Activated CD8-positive, alpha-beta memory T cell treated with anti-CD3 and anti-CD28 coated beads, Interleukin-2, amount 50 U/mL, for 4 hours (primary cell): ENCODE measurements at regions not wholly inside any gene's neighbourhood (a gene's known extent, or its start where the extent isn't known, plus 50 kb on each side); places are given as distances from the start of the nearest gene placed in this dataset.

Experiments used
- DNase-seq: peaks from one replicate; pipeline ENCODE4 v3.0.0-alpha.2; 2020

DNA sequence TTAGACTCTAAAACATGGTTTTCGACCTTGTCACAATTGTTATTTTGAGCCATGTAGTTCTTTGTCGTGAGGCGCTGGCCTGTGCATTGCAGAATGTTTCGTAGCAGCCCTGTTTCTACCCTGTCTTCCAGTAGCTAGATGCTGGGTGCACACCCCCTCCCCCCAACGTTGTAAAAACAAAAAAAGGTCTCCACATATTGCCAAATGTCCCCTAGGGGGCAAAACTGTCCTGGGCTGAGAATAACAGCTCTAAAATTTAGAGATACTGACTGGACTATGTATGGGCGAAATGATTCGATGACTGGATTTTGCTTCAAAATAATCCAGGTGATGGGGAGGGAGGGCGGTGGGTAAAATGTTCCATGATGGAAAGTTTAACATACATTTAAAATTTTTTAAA is 126.1 kb upstream of the FUT8 start:
- peak; percentile 23 for DNase-seq

DNA sequence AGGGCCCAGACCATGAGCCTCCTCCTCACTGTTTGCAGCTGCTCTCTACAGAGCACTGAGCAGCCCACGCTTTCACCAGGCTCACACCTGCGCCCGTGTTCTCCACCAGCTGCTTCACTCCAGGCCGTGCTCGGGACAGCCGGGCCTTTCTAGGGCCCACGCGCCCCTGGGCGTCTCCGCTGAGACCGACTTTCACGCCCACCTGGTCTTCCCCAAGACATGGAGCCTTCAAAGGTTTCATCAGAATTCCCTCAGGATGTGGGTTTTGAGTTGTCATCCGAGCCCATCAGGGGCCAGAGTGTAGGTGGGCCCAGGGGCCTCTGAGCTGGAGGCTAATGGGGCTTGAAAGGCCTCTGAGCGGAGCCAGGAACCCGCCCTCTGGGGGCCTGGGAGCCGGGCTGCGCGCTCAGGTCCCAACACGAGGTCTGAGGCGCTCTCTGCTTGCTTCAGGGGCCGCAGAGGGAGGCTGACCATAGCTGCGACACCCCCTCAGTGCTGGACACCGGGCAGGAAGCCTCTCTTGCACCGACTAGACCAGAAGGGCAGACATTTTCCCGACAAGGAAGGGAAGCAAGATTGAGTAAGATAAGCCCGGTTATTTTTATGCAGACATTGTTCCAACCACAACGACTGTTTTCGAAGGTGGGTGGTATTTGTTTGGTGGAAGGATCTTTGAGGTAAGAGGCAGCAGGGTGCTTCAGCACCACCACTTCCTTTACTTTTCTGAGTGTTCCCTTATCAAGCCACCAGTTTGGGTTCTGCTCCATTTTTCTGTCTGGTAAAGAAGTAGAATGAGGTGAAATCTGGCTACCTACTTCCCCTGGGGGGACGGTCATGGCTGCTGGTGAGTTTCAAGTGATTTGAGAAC is 125.0 kb upstream of the FUT8 start:
- DNase-seq = peak; percentile 53

- no peak for DNase-seq
Observed at GRCh38 chr14:65290830-65291229, 121.7 kb upstream of the FUT8 start.

DNA sequence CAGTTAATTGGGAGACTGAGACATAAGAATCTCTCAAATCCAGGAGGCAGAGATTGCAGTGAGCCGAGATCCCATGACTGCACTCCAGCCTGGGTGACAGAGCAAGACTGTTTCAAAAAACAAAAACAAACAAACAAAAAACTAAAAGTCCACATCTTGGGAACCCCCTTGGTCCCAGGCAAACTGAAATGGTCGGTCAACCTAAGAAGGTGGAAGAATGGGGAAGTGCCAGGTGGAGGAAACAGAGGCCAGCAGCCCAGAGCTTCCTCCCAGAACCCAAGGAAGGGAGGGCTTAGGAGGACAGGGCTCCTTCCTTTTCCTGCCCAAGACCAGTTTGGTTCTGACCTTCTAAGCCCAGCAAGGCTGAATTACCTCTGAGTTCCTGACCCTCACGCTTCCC is 121.0 kb upstream of the FUT8 start:
- DNase-seq = no peak

- no peak for DNase-seq
Observed at GRCh38 chr14:65294816-65295215, 117.7 kb upstream of the FUT8 start.

GRCh38 chr14:65296402-65296801 is 116.1 kb upstream of the FUT8 start:
- no peak for DNase-seq

DNA sequence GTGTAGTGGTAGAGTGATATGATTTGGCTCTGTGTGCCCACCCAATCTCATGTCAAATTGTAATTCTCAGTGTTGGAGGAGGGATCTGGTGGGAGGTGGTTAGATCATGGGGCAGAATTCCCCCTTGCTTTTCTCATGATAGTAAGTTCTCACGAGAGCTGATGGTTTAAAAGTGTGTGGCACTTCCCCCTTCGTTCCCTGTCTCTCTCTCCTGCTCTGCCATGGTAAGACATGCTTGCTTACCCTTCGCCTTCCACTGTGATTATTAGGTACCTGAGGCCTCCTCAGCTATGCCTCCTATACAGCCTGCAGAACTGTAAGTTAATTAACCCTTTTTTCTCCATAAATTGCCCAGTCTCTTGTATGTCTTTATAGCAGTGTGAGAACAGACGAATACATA is 115.7 kb upstream of the FUT8 start:
- no peak for DNase-seq

- DNase-seq = no peak
Observed at GRCh38 chr14:65297744-65298143, 114.8 kb upstream of the FUT8 start.

GRCh38 chr14:65299826-65300225 is 112.7 kb upstream of the FUT8 start:
- no peak for DNase-seq

DNA sequence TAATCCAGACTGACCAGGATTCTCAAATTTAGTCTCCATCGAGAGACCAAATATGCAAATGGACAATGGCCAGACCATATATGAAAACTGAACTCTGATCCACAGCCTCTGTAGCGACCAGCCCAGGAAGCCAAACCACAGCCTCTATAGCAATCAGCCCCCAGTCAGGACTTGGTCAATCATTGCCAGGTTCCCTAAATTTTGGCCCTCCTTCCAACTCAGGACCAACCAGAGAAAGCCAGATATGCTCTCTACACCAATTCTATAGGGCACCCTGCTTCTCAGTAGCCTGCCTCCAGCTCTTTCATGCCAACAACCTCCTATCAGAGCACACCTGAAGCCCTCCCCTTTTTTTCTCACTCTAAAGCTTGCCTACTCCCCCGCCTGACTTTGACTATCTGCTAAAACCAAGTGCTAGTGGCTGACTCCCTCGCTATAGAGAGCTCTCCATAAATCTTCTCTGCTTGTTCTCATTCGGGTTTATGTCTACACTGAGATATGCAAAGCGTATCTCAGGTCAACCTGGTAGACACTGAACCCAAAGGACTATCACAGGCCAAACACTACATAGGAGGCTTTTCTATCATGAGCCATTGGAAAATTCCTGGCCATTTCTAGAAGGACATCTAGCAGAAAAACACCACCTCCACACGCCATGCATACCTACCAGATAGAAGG is 110.5 kb upstream of the FUT8 start:
- DNase-seq = no peak

- no peak for DNase-seq
Observed at GRCh38 chr14:65302571-65303189, 109.8 kb upstream of the FUT8 start.

- no peak for DNase-seq
Observed at GRCh38 chr14:65303190-65303898, 109.2 kb upstream of the FUT8 start.

DNA sequence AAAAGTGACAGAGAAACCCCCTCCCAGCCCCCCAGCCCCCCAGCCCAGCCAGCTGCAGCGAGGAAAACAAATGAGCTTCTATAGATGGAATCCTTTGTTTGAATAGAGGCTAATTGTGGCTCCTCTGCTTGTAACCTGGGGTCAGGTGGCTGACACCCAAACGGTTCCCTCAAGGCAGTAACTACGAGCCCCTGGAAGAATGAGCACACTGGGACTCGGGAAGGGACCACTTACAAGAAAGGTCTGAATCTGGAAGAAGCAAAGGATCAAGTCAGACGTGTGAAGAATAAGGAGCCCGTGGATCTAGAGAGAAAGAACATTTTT is 108.7 kb upstream of the FUT8 start:
- DNase-seq = no peak

DNA sequence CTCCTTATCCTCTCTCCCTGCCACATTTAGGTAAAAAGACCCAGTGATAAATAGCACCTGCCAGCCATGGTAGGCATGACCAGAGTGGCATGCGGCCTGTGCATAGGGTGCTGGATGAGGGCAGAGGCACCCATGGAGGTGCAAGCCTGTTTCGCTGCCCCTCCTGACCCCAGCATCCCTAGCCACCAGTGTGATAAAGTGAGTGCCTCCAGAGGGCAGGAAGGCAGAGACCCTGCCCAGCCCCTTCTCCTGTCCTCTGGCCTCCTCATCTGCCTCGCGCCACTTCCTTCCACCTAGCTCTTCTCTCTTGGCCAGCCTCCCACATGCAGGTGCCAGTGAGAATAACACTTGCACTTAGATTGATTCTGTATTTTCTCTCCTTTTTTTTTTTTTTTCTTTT is 108.3 kb upstream of the FUT8 start:
- no peak for DNase-seq

DNA sequence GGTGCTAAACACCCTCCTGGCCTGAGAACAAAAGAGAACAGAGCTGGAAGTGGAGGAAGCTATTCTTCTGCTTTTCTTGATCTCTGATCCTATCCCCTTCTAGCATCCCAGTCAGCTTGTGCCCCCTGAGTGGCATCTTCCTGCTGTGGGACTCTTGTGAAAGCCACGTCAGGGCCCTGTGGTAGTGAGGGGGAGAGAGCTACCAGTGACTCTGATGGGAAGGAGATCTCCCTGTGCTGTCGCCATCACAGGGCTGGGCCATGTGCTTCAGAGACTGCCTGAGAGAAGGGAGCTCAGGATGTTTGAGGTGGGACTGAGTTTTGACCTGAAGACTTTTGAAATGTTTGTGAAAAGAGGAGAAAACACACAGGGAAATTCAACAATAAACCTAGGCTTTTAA is 107.6 kb upstream of the FUT8 start:
- no peak for DNase-seq

GRCh38 chr14:65308536-65308935 is 104.0 kb upstream of the FUT8 start:
- DNase-seq = no peak

DNA sequence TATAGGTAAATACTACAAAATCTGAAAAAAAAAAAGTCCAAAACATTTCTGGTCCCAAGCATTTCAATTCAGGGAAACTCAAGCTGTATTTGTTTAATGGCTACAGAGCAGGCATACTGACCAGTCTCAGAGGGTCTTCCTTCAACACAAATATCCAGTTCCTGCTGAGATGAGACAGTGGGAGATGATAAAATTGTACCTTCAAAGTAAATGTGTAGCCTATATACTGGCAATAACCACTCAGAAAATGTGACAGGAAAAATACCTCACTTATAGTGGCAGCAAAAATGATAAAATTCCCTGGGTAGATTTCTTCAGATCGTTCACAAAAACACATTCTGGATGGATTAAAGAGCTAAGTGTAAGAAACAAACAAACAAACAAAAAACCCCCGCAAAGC is 102.0 kb upstream of the FUT8 start:
- no peak for DNase-seq

DNA sequence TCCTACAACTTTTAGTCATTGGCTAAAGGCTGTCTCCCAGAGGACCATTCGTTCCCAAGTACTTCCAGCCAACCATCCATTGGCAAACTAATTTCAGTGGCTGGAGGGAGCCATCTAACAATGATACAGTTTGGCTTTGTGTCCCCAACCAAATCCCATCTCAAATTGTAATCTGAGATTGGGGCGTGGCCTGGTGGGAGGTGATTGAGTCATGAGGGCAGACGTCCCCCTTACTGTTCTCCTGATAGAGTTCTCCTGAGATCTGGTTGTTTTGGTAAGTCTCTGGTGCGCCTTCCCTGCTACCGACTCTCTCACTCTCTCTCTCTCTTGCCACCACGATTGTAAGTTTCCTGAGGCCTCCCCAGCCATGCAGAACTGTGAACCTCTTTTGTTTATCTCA is 99.7 kb upstream of the FUT8 start:
- DNase-seq = no peak

- no peak for DNase-seq
Observed at GRCh38 chr14:65318636-65319506, 93.7 kb upstream of the FUT8 start.

DNA sequence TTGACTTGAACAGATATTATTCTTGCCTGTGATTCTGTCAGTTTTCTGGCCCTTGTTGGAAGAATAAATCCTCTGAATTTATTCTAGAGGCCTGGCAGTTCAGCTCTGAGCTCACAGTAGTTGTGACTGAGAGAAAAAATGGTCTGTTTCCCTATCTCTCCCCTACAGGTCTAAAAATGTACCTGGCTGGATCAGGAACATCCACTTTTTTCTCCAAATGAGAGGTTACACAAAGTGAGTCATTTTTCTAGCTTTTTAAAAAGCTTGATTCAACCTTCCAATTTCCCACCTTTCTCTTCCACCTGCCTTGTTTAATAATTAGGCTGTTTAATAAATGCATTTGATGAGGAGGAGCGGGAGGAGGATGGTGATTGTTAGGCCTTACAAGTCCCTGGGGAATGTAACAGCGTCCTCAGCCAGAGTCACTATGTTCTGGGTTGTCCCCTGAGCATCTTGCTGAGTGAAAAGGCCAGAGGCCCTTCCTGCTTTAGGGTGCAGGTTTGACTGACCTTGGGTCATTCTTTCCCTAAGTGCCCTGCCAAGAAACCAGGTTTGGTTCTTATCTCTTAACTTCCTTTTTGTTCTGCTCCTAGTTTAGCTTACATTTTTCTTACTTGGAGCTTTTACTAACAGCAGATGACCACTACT is 91.7 kb upstream of the FUT8 start:
- no peak for DNase-seq

DNA sequence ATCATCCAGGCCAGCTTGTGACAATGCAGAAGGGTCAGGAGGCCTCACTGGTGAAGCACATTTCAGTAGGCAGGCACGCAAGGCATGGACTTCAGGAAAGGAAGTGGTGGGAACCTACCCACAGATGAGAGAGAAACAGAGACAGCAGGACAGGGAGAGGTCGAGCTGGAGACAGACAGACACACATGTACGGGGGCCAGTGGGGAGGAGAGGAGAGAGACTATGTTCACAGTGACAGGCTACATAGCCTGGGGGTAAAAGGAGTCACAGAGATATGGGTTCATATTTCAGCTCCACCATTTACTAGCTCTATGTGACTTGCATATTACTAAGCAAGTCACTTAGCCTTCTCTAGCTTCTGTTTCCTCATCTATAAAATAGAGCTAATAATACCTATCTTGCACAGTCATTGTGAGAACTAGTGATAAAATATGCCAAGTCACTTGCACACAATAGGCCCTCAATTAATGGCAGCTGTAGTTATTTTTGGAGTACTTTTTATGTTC is 91.1 kb upstream of the FUT8 start:
- DNase-seq = no peak

DNA sequence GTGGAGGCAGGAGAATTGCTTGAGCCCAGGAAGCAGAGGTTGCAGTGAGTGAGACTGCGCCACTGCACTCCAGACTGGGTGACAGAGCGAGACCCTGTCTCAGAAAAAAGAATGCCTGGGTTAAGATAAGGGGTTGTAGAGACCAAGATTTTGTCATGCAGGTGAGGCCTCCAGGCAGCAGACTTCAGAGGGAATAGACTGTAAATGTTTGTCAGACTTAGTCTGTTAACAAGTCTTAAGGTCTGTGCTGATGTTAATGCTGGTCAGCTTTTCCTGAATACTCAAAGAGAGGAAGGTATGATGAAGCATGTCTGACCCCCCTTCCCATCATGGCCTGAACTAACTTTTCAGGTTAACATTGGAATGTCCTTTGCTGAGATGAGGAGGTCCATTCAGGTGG is 83.0 kb upstream of the FUT8 start:
- no peak for DNase-seq
